A172 (cell line): ENCODE measurements at regions not wholly inside any gene's neighbourhood (a gene's known extent, or its start where the extent isn't known, plus 50 kb on each side); places are given as distances from the start of the nearest gene placed in this dataset.
"Not testable (repeated sequence)": the region's sequence is repeated elsewhere in the genome, so short reads cannot be mapped to it uniquely, and the experiment has no call there.

Source experiments
- DNase-seq: peaks from one replicate; pipeline ENCODE4 v3.0.0-alpha.2; 2015; ENCODE audit warnings: low spot score

DNA sequence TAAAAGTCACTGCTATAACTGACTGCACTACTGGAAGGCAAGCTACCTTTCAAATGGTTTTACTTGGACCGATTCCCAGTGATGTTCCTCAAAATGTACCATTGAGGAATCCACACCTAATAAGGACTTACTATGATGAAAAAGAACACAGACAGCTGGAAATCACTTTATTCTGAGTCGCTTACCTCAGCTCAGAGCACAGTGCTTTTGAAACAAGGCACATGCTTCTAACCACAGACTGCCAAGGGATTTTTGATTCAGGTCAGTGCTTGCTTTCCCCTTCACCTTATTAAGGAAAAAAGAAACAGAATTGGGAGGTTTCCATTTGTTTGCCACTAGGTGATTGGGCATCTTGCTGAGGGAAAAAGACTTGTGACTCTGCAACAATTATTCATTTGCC is 707.5 kb upstream of the FSHR start:
- no peak for DNase-seq

DNA sequence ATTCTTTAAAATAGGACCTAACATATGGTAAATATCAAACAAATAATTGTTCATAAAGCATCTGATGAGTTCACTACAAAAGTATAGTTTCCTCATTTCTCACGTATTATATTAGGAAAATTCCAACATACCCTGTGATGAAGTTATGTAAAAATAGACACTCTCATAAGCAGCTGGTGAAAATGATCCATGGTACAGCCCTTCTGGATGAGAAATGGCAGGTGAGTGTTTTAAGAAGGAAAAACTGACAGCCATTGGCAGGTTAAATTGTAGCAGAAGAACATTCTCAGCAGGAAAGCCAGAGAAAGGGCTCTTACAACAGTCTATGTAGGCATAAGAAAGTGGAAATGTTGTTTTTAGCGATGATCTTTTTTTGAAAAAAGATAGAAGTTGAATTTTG is 706.5 kb upstream of the FSHR start:
- no peak for DNase-seq

- no peak for DNase-seq
Observed at GRCh38 chr2:49860170-49860569, 705.9 kb upstream of the FSHR start.

GRCh38 chr2:49858657-49859056 is 704.3 kb upstream of the FSHR start:
- no peak for DNase-seq

DNA sequence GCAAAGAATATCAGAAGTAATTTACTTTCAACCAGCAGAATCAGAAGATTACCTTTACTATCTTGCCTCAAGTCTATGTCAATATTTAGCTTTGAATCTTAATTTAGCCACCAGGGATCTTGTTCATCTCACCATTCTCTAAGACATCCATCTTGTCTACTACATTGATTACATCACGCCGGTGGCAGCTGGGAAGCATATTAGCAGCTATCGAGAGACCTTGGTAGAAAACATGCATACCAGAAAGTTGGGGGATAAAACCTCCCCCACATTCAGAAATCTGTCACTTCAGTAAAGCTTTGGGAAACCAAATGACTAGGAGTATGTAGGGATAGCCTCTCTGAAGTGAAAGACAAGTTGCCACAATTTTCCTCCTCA is 703.8 kb upstream of the FSHR start:
- DNase-seq: no peak

- DNase-seq: no peak
Observed at GRCh38 chr2:49857371-49858112, 703.2 kb upstream of the FSHR start.

GRCh38 chr2:49845671-49846070 is 691.4 kb upstream of the FSHR start:
- no peak for DNase-seq

GRCh38 chr2:49845021-49845420 is 690.7 kb upstream of the FSHR start:
- no peak for DNase-seq

DNA sequence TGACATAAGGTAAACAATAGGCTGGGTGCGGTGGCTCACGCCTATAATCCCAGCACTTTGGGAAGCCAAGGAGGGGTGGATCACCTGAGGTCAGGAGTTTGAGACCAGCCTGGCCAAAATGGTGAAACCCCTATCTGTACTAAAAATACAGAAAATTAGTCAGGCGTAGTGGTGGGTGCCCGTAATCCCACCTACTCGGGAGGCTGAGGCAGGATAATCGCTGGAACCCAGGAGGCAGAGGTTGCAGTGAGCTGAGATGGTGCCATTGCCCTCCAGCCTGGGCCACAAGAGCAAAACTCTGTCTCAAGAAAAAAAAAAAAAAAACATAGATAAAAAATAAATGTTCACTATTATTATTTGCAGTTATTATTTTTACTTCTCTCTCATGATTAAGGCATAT is 689.8 kb upstream of the FSHR start:
- not testable (repeated sequence) for DNase-seq

DNA sequence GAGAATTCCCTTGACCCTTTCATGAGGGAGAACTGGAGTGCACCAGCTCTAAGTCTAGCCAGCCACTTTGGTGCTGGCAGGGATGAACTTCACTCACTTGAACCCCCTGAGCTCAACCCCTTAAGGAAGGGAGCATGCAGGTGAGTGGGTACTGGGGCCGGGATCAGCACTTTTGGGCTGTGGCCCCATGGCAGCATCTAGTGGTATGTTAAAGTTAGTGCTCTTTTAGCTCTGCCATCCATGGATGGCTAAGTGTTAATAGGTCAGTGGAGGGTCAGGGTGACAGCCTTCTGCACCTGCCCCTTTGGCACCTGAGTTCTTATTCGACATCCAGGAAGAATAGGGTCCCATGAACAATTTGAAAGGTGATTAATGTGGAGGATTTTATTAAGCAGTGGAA is 689.0 kb upstream of the FSHR start:
- DNase-seq: no peak

GRCh38 chr2:49840428-49840975 is 686.2 kb upstream of the FSHR start:
- no peak for DNase-seq

GRCh38 chr2:49839818-49840217 is 685.5 kb upstream of the FSHR start:
- no peak for DNase-seq

DNA sequence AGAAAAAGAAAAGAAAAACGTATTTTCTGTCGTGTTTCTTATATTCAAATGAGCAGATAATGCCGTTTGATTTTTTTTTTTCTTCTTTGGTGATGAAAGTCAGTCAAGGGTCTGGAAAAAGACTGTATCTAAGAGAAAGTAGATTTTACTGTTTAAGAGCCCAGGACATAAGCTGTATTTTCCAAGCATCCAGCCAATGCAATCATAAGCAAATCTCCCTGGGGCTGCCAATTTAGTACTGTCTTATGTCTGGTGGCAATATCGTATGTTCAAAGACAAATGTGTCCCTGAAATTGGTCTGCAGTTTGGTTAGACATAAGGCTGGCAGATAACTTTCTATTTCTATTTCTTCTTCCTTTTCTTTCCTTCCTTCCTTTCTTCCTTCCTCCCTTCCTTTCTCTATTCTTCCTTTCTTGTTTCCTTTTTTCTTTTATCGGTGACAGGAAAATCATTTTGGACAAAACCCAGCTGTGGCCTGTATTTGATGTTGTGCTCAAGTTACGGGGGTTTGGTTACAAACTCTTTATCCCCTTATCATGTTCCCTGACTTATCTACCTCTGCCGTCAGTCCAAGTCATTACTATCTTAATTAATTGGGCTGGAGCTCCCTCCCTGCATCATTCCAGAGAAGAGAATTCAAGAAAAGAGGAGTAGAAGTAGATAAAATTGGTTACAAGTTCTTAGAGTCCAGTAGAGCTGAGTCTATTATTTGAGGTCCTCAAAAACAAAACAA is 683.4 kb upstream of the FSHR start:
- DNase-seq: no peak

DNA sequence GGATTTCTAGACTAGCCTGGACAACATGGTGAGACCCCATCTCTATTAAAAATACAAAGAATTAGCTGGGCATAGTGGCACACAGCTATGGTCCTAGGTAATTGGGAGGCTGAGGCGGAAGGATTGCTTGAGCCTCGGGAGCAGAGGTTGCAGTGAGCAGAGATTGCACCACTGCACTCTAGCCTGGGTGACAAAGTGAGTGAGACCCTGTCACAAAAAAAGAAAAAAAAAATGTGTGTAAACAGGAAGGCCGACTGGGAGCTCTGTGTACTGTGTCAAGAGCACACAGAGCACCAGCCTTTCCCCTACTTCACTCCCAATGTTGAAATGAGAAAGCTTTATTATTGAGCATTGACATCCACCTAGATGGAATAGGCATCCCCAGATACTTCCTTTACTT is 681.7 kb upstream of the FSHR start:
- no peak for DNase-seq

DNA sequence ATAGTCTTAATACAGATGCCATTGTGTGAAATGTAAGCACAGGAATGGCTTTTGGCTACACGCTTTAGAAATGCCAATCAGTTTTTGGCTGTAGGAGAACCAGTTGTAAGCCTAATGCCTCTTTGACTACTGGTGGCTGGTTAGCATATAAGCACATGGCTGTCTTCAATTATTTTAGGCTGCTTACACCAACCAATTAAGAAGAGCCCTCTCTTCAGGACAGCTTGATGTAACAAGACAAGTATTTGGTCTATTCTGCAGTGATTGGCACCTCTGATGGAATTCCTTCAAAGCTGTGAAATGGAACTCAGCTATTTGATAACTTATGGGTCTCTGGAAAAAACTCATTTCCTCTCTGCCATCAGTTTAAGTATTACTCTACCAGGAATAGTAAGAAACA is 680.1 kb upstream of the FSHR start:
- no peak for DNase-seq

DNA sequence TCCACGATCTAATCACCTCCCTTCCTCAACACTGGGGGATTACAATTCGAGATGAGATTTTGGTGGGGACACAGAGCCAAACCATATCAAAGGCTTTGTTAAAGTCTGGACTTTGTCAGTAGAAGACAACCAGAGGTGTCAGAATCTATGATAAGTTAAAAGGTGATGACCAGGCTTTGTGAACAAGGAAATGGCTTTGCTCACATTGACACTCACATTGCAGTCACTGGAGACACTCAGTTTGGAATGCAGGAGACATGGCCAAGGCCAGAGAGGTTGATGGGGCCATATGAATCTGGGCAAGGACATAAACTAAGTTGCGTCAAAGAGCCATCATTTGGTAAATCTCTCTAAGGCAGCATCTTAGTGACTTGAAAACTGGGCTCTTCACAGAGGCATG is 678.2 kb upstream of the FSHR start:
- no peak for DNase-seq

GRCh38 chr2:49831698-49832367 is 677.5 kb upstream of the FSHR start:
- DNase-seq: no peak

GRCh38 chr2:49830846-49831245 is 676.5 kb upstream of the FSHR start:
- DNase-seq: no peak

- no peak for DNase-seq
Observed at GRCh38 chr2:49827366-49827765, 673.1 kb upstream of the FSHR start.

DNA sequence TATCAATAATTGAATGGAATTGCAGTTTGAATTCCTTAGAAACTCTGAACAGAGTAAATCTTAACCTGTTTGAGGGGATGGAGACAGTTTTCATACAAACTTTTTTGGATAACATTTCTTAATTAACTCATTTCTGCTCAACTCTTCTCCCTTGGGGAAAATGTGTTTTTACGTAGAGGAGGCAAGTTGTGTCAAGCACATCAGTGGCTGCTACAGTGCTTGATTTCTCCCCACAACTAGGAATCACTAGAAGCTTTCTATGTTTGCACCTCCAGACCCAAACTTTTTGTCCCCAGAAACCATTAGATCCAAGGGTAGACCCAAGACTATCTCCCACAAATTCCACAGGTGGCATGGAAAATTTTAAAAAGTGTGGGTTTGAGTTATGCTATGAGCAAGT is 658.9 kb upstream of the FSHR start:
- no peak for DNase-seq

GRCh38 chr2:49812730-49813129 is 658.4 kb upstream of the FSHR start:
- DNase-seq: no peak

GRCh38 chr2:49811502-49811901 is 657.2 kb upstream of the FSHR start:
- DNase-seq: no peak

DNA sequence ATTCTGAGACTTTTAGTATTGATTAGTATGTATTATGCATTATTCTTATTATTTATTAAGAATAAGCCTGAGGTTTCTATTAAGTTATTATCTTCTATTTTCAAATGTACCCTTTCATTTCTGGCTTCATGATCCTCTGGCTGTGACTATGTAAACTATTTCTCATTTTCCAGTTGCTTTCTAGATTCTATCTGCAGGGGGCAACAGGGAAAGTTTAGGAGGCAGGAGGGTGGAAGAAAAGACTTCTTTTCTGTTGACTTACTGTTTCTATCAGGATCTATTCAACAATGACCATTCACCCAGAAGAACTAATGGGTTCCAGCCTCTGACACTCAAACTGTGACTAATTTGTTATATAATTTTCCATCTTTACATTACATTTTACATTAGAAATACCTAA is 653.4 kb upstream of the FSHR start:
- DNase-seq: no peak
